GM19043 (cell line): ENCODE measurements at regions not wholly inside any gene's neighbourhood (a gene's known extent, or its start where the extent isn't known, plus 50 kb on each side); places are given as distances from the start of the nearest gene placed in this dataset.
"Not testable (repeated sequence)": the region's sequence is repeated elsewhere in the genome, so short reads cannot be mapped to it uniquely, and the experiment has no call there.

ENCODE experiments used
- ATAC-seq: cut with Tn5 transposase; IDR thresholded peaks from one replicate; pipeline ENCODE4 v1.9.1; 2021; ENCODE audit warnings: low read depth; ENCODE audit not compliant: unreplicated experiment

DNA sequence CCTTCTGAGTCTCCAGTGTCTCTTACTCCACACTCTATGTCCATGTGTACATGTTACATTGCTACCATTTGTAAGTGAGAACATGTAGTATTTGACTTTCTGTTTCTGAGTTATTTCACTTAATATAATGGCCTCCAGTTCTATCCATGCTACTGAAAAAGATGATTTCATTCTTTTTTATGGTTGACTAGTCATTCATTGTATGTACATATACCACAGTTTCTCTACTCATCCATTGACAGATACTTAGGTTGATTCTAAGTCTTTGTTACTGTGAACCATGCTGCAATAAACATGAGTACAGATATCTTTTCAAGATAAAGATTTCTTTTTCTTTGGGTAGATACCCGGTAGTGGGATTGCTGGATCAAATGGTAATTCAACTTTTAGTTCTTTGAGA is 107.1 kb upstream of the CHD1 start:
- ATAC-seq = no peak

DNA sequence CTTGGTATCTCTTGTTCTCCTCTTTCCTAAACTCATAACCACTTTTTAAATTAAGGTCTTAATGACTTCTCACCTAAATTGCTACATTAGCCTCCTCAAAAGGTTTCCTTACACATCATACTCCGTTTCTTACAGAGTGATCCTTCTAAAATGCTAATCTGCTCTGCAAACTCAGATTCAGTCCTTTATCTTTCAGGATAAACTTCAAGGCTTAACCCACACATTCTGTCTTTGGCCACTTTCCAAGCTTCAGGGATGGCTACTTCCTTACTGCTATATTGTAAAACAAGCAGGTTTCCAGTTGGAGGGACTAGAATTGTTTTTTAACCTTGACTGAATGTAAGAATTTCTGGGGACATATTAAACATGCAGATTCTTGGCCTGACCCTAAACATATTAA is 105.5 kb upstream of the CHD1 start:
- no peak for ATAC-seq

DNA sequence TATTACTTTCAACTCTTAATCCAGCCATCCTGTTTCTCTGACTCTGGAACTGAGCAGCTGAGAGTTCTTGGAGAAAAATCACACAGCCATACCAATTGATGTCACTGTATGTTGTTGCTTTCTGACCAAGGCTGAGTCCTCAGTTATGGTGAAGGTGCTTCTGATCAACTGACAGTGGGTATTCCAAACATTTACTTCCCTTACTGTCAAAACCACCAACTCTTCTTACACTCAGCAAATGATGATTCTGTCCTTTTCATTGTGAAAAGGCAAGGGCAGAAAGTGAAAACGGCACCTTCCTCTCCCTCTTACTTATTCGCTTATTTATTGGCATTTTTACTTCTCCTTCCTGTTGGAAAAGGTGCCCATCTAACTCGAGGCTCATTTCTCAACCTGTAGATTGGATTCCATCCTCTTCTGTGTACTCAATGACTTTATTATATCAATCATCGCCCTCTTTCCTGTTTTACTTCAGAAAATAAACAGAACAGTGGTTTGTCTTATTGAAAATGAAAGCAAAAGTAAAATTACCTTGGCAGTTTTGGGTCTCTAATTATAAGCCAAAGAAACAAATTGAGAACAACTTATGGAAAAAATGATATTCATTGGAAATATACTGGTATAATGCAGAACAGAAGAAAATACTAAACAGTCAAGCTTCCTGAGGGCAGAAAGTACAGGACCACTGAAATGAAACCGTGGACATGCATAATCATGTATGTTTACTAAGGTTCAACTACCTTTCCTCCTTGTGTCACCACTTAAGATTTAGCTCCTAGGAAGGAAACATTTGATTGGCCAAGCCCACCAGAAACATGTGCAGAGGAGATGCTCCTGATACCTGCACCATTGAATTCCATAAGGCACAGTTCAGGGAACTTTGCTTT is 104.5 kb upstream of the CHD1 start:
- peak; percentile 20 for ATAC-seq

DNA sequence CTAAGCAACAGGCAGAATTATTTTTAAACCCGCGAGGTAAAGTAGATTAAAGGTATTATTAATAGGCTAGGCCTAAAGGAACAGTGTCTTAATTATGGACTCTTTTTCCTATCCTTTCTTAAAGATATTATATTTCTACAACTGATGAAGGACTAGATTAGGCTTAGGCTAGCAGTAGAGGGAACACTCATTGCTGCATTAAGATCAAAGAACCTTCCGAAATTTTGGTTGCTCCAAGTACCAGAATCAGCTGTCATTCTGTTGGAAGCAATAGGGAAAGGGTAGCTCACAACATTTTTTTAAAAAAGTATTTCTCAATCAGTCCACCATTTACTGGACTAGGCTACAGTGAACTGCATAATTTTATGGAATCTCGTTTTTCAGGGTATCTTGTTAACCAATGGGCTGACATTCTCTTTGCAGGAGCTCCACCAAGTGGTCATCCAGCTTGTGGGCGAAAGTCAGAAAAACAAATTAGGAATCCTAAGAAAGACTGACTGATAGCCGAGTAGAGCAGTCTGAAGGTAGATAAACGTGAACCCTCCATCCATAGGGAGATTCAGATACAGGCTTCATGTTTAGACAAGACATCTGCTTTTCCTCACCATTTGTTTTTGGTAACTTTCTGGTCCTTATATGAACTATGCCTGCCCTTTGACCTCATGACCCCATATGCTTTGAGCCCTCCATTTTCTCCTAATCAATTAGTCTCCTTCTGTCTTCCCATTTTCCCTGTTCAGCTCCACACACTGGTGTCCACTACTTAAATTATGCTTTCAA is 103.6 kb upstream of the CHD1 start:
- ATAC-seq = peak; percentile 31

DNA sequence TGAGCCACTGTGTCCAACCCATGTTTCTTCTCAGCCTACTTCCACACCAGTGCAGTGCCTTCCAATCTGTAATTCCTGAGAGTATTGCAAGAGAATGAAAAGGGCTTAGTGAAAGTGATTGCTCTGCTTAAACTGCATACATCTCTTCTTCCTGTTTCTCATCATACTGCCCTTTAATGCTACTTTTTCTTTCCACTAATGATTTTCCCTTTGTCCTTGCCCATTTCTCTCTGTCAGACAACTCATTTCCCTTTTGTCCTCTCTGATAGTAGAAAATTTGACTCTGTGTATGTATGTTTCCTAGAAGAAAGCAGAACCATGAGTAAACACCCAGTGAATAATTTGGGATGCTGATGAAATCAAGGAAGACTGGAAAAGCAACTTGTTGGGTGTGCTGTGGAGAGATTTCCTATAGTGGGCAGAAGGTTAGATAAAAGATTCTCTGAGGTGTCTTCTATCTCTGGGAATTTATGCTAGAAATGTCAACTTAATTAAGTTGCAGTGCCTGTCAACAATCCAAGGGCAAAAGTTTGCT is 102.2 kb upstream of the CHD1 start:
- no peak for ATAC-seq

DNA sequence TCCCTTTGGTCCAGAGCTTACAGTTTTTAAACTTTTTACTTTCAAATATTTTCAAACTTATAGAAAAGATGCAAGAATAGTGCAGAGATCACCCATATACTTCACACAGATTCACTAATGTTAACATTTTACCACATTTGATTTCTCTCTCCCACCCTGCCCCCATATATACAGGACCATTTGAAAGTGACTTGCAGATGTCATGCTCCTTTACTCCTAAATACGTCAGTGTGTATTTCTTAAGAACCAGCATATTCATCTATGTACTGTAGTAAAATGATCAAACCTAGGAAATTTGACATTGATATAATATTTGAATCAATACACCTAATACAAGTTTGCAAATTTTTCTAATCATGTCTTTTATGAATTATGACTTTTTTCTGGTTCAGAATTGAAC is 100.4 kb upstream of the CHD1 start:
- ATAC-seq = no peak

DNA sequence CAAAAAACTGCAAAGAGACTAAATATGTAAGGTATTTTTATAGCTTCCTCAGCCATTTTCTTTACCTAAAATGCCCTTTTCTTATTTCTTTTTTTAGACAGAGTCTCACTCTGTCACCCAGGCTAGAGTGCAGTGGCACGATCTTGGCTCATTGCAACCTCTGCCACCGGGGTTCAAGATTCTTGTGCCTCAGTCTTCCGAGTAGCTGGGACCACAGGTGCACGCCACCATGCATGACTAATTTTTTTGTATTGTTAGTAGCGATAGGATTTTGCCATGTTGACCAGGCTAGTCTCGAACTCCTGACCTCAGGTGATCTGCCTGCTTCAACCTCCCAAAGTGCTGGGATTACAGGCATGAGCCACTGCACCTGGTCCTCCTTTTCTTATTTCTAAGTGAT is 99.4 kb upstream of the CHD1 start:
- not testable (repeated sequence) for ATAC-seq

DNA sequence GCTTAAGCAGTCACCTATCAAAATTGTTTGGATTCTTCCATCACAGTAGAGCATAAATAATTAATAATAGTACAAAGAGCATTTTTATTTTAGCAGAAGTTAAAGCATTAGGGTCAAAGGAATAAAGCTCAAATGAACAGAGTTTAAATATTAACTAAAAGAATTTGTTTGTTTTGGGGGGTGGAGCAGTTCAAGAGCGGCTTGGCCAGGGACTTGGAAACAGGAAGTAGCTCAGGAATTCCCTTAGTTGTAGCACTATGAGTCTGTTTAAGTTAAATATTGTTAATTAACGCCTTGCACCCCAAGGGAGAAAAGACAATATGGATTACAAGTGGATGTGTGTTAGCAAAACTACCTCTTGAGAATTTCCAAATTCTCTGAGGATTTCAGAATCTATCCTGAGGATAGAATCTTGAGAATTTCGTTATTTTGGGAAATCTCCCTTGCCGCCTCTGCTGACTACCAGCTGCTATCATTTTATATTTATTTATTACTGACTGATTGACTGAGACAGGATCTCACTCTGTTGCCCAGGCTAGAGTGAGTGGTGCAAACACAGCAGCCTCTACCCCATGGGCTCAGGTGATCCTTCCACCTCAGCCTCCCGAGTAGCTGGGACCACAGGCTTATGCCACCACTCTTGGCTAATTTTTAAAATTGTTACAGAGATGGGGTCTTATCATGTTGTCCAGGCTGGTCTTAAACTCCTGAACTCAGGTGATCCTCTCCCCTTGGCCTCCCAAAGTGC is 96.7 kb upstream of the CHD1 start:
- ATAC-seq = no peak

DNA sequence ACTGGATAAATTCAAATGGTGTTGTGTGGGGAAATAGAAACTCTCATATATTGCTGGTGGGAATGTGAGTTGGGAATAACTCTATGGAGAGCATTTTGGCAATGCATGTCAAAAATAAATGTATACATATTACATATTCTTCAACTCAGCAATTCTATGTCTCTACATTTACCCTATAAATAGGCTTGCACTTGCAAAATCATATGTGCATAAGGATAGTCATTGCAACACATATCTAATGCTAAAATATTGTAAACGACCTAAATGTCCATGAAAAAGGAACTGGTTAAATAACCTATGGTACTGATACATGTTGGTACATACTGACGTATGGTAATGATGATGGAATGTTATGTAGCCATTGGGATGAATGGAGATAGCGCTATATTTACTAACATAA is 94.5 kb upstream of the CHD1 start:
- no peak for ATAC-seq

DNA sequence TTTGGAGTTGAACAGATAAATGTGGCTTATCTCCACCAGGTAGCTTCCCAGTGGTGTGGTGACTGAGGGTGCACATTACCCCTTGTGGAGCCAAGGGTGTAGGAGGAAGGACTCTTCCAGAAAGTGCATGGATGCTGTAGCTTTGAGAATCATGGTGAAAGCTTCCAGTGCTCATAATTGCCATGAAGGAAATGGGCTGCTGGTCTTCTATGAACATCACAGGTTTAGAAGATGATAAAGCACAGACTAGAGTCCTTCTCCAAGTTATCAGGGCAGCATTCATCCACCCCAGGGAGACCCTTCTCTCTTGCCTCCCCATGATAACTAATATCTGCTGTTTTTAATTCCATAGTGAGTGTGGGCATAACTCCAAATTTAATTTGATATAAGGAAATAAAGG is 93.4 kb upstream of the CHD1 start:
- no peak for ATAC-seq

DNA sequence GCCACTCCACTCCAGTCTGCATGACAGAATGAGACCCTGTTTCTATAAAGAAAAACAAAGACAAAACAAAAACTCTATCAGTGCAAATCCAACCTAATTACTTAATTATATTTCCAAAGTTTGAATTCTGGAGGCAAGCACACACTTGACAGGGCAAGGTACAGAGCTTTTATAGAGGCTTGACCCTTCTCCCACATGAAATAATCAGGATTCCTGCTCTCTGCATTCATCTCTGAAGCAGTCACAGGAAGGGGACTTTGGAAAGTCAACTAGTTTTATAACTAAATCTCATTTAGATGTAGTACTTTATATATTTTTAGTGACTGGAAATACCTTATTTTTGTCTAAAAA is 91.9 kb upstream of the CHD1 start:
- no peak for ATAC-seq

DNA sequence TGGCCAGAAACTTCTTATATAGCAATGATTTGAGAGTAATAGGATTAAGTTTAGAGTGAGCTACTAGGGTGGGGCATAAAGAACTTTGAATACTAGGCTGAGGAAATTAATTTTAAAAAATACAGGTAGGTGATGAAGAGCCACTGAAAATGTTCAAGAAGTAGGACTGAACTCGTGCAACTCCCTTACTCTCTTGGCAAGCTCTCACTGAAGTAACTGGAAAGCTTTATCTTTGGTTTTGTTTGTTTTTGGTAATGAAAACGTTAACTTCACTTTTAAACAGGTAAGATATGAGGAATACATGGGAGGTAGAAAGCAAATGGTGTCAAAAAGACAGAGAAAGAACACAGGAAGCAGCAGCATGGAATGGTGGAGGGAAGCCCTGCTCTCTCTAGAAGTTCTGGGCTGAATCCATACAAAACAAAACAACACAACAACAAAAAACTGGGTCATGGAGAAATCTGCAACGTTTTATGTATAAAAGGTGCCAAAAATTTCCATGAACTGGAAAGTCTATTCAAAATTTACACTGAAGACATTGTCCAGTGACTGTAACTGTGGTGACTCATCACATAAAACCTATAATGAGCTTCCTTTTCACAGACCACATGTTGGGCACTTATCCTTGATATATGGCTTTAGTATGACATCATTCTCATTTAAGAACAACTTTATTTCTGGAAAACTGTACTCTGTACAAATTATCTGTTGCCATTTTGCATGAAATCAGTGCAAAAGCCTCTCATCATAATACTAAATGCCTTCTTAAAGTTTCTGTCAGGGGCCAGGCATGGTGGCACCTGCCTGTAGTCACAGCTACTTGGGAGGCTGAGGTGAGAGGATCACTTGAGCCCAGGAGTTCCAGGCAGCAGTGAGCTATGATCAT is 91.2 kb upstream of the CHD1 start:
- peak; percentile 66 for ATAC-seq

DNA sequence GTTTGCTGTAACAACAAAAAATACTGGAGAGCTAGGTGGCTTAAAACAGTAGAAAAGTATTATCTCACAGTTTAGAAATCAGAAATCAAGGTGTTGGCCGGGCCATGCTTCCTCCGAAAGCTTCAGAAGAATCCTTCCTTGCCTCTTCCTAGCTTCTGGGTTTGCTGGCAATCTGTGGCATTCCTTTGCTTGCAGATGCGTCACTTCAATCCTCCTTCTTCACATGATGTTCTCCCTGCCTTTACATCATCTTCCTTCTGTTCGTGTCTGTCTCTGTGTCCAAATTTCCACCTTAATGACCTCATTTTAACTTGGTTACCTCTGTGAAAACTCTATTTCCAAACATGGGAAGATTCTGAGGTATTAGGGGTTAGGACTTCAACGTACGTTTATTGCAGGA is 90.4 kb upstream of the CHD1 start:
- ATAC-seq = no peak

DNA sequence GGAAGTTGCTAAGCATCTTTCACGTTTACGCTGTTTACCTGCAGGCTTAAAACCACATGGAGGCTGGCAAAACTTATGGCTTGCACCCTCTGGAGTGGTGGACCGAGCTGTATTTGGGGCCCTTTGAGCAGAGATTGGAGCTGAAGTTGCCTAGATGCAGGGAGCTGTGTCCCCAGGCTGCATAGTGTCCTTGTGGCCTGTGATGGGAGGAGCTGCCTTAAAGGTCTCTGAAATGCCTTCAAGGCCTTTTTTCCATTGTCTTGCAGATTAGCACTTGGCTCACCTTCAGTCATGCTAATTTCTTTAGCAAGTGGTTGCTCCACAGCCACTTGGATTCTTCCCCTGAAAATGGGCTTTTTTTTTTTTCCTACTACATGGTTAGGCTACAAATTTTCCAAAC is 81.5 kb upstream of the CHD1 start:
- ATAC-seq = no peak

DNA sequence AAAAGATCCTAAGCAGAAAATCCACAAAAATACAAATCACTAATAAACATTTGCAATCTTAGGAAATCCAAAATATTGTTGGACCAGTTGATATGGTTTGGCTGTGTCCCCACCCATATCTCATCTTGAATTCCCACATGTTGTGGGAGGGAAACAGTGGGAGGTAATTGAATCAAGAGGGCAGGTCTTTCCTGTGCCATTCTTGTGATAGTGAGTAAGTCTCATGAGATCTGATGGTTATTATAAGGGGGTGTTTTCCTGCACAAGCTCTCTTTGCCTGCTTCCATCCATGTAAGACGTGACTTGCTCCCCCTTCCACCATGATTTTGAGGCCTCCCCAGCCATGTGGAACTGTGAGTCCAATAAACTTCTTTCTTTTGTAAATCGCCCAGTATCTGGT is 79.2 kb upstream of the CHD1 start:
- ATAC-seq = not testable (repeated sequence)

DNA sequence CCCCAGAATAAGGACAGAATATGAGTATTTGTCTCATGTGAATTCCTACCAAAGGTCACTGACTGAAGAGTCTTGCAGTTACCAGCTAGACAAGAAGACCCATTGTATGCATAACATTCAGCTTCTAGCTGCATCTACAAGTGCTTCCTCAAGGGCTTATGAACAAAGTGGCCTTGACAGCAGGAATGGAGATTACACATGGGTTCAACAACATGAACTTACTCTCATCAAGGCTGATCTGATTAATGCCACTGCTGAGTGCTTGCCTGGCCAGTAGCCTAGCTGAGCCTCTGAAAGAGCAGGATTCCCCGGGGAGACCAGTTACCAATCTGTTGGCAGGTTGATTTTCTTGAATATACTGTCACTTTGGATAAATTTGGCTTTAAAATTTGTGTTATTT is 76.7 kb upstream of the CHD1 start:
- ATAC-seq = no peak

DNA sequence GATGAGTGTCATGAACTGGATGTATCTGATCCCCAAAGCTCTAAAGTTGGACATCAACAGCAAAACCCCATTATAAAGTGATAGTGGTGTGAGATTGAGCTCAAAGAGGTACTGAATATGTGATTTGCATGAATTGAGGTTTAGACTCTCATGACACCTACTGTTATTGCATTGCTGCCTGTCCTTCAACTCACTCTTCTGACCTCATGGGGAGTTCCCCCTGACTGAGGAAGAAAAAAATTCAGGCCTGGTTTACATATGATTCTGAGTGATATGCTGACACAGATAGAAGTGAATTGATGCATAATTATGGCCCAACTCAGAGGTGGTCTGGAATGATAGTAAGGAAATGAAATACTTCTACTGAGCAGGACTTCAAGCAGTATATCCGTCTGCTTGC is 76.2 kb upstream of the CHD1 start:
- peak; percentile 99 for ATAC-seq

DNA sequence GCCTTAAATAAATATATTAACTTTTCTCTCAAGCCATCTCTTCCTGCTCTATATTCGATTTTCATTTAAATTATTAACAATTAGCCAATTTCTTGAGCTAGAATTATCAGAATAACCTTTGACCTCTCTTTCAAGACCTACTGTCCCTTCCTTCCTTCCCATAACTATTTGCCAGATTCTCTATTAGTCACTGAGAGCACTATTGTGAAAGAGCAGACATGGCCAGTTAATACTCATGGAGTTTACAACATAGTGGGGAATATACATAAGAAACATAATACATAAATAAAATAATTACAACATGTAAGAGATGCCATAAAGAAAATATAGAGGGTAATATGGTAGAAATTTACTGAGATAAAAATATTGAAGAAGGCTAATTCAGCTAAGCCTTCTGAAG is 72.1 kb upstream of the CHD1 start:
- ATAC-seq = no peak

DNA sequence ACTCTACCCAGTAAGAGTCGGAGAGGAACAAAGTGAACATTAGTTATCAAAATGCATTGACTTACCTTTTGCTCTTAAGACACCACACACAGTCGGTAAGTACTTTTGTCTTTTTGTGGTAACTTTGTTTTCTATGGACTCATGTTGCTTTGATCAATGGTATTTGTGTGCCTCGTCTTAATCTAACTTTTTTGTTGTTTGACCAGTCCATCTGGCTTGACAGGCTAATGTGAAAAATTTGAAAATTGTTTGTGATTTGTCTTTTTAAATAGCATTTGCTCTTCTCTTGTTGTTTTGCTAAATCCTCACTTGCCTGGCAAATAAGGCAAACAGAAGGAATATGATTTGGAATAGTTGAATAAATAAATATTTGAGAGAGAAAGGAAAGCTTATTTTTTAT is 71.4 kb upstream of the CHD1 start:
- no peak for ATAC-seq

DNA sequence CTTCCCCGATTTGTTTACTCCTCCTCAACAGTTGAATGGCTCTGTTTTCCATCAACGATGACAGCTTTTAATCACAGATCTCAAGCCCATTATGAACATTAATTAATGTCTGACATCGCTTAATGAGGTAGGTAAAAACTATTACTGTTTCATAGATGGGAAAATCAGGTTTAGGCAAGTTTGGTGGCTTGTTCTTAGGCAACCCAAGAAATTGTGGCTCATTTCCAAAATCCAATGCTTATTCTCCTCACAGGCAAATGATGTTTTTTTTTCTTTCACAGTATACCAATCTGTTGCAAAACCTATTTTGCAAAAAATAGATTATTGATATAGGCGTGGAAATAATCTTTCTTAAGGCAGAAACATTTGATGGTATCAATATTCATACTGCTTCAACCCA is 70.8 kb upstream of the CHD1 start:
- ATAC-seq = no peak
